ENCODE measurements at regions not wholly inside any gene's neighbourhood (a gene's known extent, or its start where the extent isn't known, plus 50 kb on each side); places are given as distances from the start of the nearest gene placed in this dataset.

DNA sequence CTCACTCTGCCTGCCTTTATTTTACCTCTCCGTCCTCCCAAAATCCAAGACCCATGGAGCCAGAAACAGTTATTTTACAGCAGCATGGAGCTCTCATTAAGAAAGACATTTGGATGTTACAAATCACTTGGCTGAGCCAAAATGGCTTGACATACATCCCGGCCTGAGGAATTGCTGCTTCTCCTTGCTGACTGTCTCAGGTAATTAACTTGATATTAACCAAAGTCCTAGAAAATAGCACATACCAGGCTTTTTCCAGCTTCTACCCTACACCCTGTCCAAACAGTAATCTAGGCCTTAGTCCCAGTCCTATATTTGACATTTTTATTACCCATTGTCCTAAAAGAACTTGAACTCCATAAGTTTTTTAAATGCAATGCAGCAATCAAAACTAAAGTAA, 205.0 kb downstream of the TMX3 start:
- no peak overlapping the region for H3K27ac Mint-ChIP-seq (ENCODE audit: unreplicated experiment)
- TF ChIP-seq, protein P1, sequence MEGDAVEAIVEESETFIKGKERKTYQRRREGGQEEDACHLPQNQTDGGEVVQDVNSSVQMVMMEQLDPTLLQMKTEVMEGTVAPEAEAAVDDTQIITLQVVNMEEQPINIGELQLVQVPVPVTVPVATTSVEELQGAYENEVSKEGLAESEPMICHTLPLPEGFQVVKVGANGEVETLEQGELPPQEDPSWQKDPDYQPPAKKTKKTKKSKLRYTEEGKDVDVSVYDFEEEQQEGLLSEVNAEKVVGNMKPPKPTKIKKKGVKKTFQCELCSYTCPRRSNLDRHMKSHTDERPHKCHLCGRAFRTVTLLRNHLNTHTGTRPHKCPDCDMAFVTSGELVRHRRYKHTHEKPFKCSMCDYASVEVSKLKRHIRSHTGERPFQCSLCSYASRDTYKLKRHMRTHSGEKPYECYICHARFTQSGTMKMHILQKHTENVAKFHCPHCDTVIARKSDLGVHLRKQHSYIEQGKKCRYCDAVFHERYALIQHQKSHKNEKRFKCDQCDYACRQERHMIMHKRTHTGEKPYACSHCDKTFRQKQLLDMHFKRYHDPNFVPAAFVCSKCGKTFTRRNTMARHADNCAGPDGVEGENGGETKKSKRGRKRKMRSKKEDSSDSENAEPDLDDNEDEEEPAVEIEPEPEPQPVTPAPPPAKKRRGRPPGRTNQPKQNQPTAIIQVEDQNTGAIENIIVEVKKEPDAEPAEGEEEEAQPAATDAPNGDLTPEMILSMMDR (IDR thresholded peaks at IDR 0.05): no peak
- H3K9me3 Mint-ChIP-seq (ENCODE audit: unreplicated experiment): peaks cover 11% of the 10 kb centered on the region
- H3K4me3 Mint-ChIP-seq (ENCODE audit: unreplicated experiment): no peak overlapping the region
- H3K4me1 Mint-ChIP-seq (ENCODE audit: unreplicated experiment): no peaks in the 10 kb centered on the region
- no peaks in the 10 kb centered on the region for H3K36me3 Mint-ChIP-seq (ENCODE audit: unreplicated experiment)
- no peak for DNase-seq (ENCODE audit: extremely low spot score, unreplicated experiment)
- H3K27me3 Mint-ChIP-seq (ENCODE audit: unreplicated experiment): no peaks in the 10 kb centered on the region

DNA sequence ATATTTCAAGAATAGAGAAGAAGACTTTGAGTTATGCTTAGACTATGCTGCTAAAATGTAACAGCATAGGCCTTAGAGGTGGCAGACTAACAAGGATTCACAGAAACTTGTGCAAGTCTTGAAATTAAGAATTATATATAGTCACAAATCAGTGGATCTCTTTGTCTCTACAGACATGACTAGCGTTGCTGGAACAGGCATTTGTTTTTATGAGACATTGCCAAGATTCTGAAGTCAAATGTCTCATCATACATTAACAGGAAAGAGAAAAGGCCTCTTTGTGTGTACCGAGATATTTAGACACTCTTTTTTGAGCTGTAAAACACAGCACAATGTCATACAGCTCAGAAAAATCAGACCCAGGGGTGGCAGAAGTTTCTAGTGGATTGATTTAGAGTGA, 207.1 kb downstream of the TMX3 start:
- no peaks in the 10 kb centered on the region for H3K27me3 Mint-ChIP-seq (ENCODE audit: unreplicated experiment)
- H3K9me3 Mint-ChIP-seq (ENCODE audit: unreplicated experiment): peaks cover 6% of the 10 kb centered on the region
- TF ChIP-seq, protein P1 (IDR thresholded peaks at IDR 0.05): no peak
- no peak overlapping the region for H3K4me3 Mint-ChIP-seq (ENCODE audit: unreplicated experiment)
- DNase-seq (ENCODE audit: extremely low spot score, unreplicated experiment): no peak
- no peaks in the 10 kb centered on the region for H3K4me1 Mint-ChIP-seq (ENCODE audit: unreplicated experiment)
- H3K27ac Mint-ChIP-seq (ENCODE audit: unreplicated experiment): no peak overlapping the region
- H3K36me3 Mint-ChIP-seq (ENCODE audit: unreplicated experiment): no peaks in the 10 kb centered on the region

DNA sequence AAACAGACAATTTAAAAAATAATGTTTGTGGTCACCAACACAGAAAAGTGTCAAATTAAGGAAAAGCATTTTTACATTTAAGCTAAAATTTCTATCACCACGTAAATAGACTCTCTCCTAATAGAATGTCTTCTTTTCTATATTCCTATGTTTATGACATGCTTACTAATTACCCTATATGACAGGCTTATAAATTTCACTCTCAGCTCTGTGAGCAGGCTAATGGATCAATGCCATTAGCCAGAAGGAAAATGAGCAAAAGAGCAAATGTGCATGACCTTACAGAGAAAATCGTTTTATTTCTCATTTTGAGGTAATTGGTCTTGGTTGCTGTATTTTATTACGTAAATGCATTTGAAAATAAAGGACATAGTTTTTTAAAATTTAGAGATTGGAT, 209.7 kb downstream of the TMX3 start:
- Mint-ChIP-seq H3K36me3 (ENCODE audit: unreplicated experiment) (no peaks in the 10 kb centered on the region), H3K27me3 (ENCODE audit: unreplicated experiment) (no peaks in the 10 kb centered on the region), H3K9me3 (ENCODE audit: unreplicated experiment) (no peaks in the 10 kb centered on the region), H3K4me3 (ENCODE audit: unreplicated experiment) (no peak overlapping the region), H3K4me1 (ENCODE audit: unreplicated experiment) (no peaks in the 10 kb centered on the region), H3K27ac (ENCODE audit: unreplicated experiment) (no peak overlapping the region)
- DNase-seq (ENCODE audit: extremely low spot score, unreplicated experiment): no peak
- TF ChIP-seq, protein P1 (IDR thresholded peaks at IDR 0.05): no peak

DNA sequence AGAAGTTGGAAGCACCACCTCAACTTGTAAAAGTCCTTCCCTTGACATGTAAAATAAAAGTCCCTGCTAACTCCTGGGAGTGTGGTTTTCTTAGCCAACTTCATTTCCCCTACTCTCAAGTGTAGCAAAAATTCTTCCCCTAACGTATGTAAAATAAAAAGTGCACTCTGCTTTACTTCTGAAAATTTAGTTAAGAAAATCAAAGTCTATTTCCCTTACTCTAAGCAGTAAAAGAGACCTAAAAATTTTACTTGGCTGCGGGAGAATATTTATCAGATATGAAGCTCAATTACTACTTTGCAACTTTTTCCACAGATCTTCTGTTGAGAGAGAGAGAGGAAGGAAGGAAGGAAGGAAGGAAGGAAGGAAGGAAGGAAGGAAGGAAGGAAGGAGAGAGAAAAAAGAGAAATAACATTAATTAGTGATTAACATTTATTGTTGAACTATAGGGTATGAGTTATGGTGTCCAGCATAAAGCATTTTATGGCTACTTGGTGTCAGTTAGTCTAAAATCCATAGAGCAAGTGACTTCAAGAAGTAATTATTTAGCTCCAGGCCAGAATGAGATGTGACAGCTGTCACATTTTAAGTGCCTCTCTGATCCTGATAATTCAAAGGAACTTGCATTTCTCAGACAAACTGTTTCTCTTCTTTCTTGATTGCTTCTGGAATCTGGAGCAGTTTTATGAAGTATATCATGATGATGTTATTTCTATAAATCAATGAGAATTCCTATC, 210.3 kb downstream of the TMX3 start:
- Mint-ChIP-seq H3K27me3 (ENCODE audit: unreplicated experiment) (no peaks in the 10 kb centered on the region), H3K36me3 (ENCODE audit: unreplicated experiment) (no peaks in the 10 kb centered on the region), H3K27ac (ENCODE audit: unreplicated experiment) (no peak overlapping the region), H3K4me3 (ENCODE audit: unreplicated experiment) (no peak overlapping the region), H3K9me3 (ENCODE audit: unreplicated experiment) (no peaks in the 10 kb centered on the region), H3K4me1 (ENCODE audit: unreplicated experiment) (no peaks in the 10 kb centered on the region)
- TF ChIP-seq, protein P1 (IDR thresholded peaks at IDR 0.05): no peak
- no peak for DNase-seq (ENCODE audit: extremely low spot score, unreplicated experiment)

DNA sequence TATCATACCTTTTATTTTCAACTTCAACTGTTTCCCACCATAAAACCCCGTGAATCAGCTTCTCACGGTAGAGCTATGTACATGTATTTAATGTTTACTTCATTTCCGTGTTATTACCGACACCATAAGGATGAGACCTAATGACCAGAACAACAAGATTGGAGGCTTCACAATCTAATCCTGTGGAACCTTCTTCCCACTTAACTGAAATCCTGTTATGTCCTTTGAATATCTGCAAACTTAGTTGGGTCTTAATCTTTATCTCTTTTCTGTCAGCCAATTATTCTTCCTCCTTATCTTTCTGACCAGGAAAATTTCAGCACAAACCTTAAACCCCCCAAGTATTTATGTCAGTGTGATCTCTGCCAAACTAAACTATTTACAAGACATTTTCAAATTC, 214.4 kb downstream of the TMX3 start:
- H3K9me3 Mint-ChIP-seq (ENCODE audit: unreplicated experiment): no peaks in the 10 kb centered on the region
- H3K36me3 Mint-ChIP-seq (ENCODE audit: unreplicated experiment): no peaks in the 10 kb centered on the region
- no peaks in the 10 kb centered on the region for H3K27me3 Mint-ChIP-seq (ENCODE audit: unreplicated experiment)
- H3K4me3 Mint-ChIP-seq (ENCODE audit: unreplicated experiment): no peak overlapping the region
- H3K4me1 Mint-ChIP-seq (ENCODE audit: unreplicated experiment): no peaks in the 10 kb centered on the region
- no peak overlapping the region for H3K27ac Mint-ChIP-seq (ENCODE audit: unreplicated experiment)
- no peak for DNase-seq (ENCODE audit: extremely low spot score, unreplicated experiment)
- TF ChIP-seq, protein P1 (IDR thresholded peaks at IDR 0.05): no peak
